ENCODE measurements at regions not wholly inside any gene's neighbourhood (a gene's known extent, or its start where the extent isn't known, plus 50 kb on each side); places are given as distances from the start of the nearest gene placed in this dataset.

DNA sequence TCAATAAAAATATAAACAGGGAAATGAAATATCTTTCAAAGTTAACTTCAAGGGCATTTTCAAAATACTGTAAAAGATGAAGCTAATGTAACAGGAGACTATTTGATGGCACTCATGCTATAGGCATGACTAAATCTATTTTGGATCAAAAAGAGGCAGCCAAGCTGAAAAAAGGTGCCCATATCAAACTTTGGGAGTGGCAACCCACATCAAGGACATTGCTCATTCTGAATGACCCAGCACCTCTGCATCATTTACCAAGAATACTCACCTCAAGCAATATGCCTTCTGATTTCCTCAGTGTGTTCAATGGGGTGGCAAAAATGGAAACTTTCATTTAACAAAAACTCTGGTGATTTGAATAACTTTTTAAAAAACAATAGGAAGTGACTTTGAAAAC is 853.3 kb downstream of the TLE1 start:
- H4K20me1 ChIP-seq (ENCODE audit: insufficient read depth, low read depth, low read length) = no peaks in the 10 kb centered on the region
- no peak overlapping the region for H2AFZ ChIP-seq (ENCODE audit: low read length)
- H3K9me2 ChIP-seq (replicated peaks; ENCODE audit: insufficient read depth, low read length) = no peaks in the 10 kb centered on the region
- H3K79me2 ChIP-seq (ENCODE audit: low read length) = no peaks in the 10 kb centered on the region
- H3K4me1 ChIP-seq (ENCODE audit: low read length) = no peaks in the 10 kb centered on the region
- DNase-seq = no peak
- H3K36me3 ChIP-seq (ENCODE audit: insufficient read depth, low read length) = no peaks in the 10 kb centered on the region
- H3K9ac ChIP-seq (ENCODE audit: low read length) = no peak overlapping the region
- no peaks in the 10 kb centered on the region for H3K27me3 ChIP-seq (ENCODE audit: low read length)
- peaks cover 32% of the 10 kb centered on the region for H3K9me3 ChIP-seq (ENCODE audit: low read length)
- no peak overlapping the region for H3K27ac ChIP-seq (ENCODE audit: low read length)
- H3K4me2 ChIP-seq (ENCODE audit: low read depth, low read length, poor library complexity, severe bottlenecking) = no peak overlapping the region
- no peak overlapping the region for H3K4me3 ChIP-seq (ENCODE audit: low read length)

GRCh38 chr9:80831751-80832150 is 857.6 kb downstream of the TLE1 start:
- DNase-seq = no peak
- Histone ChIP-seq H4K20me1 (ENCODE audit: insufficient read depth, low read depth, low read length) (no peaks in the 10 kb centered on the region), H3K36me3 (ENCODE audit: insufficient read depth, low read length) (no peaks in the 10 kb centered on the region), H3K4me1 (ENCODE audit: low read length) (no peaks in the 10 kb centered on the region), H2AFZ (ENCODE audit: low read length) (no peak overlapping the region), H3K27ac (ENCODE audit: low read length) (no peak overlapping the region), H3K9me3 (ENCODE audit: low read length) (peaks cover 40% of the 10 kb centered on the region), H3K9ac (ENCODE audit: low read length) (no peak overlapping the region), H3K27me3 (ENCODE audit: low read length) (no peaks in the 10 kb centered on the region), H3K79me2 (ENCODE audit: low read length) (no peaks in the 10 kb centered on the region), H3K4me3 (ENCODE audit: low read length) (no peak overlapping the region), H3K4me2 (ENCODE audit: low read depth, low read length, poor library complexity, severe bottlenecking) (no peak overlapping the region), H3K9me2 (replicated peaks; ENCODE audit: insufficient read depth, low read length) (no peaks in the 10 kb centered on the region)

DNA sequence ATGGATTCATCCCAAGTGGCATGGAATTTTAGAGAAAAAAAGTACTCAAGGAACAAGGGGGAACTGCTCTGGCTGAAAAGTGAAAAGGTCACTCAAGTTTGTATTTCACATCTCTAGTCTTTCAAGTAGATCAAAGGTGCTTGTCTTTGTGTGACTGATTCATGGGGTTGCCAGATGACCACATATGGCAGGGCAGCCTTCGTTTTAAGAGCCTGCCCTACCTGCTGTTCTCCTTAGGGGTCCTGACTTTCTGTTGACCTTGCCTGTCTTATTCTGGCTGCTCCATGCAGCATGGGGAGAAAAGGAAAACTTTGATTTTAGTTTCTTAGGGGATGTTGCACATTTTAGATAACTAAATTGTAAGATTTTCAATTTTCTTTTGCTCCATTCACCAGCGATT is 877.7 kb downstream of the TLE1 start:
- Histone ChIP-seq H3K4me3 (ENCODE audit: low read length) (no peak overlapping the region), H3K27ac (ENCODE audit: low read length) (no peak overlapping the region), H3K9me2 (replicated peaks; ENCODE audit: insufficient read depth, low read length) (no peaks in the 10 kb centered on the region), H3K36me3 (ENCODE audit: insufficient read depth, low read length) (no peaks in the 10 kb centered on the region), H3K4me1 (ENCODE audit: low read length) (no peaks in the 10 kb centered on the region), H3K9ac (ENCODE audit: low read length) (no peak overlapping the region), H3K9me3 (ENCODE audit: low read length) (peaks cover 33% of the 10 kb centered on the region), H2AFZ (ENCODE audit: low read length) (no peak overlapping the region), H4K20me1 (ENCODE audit: insufficient read depth, low read depth, low read length) (no peaks in the 10 kb centered on the region), H3K27me3 (ENCODE audit: low read length) (no peaks in the 10 kb centered on the region), H3K79me2 (ENCODE audit: low read length) (no peaks in the 10 kb centered on the region), H3K4me2 (ENCODE audit: low read depth, low read length, poor library complexity, severe bottlenecking) (no peak overlapping the region)
- DNase-seq = no peak

- no peaks in the 10 kb centered on the region for H4K20me1 ChIP-seq (ENCODE audit: insufficient read depth, low read depth, low read length)
- no peaks in the 10 kb centered on the region for H3K9me2 ChIP-seq (replicated peaks; ENCODE audit: insufficient read depth, low read length)
- H3K4me2 ChIP-seq (ENCODE audit: low read depth, low read length, poor library complexity, severe bottlenecking) = no peak overlapping the region
- no peaks in the 10 kb centered on the region for H3K79me2 ChIP-seq (ENCODE audit: low read length)
- no peak overlapping the region for H3K9ac ChIP-seq (ENCODE audit: low read length)
- H3K27me3 ChIP-seq (ENCODE audit: low read length) = no peaks in the 10 kb centered on the region
- H3K9me3 ChIP-seq (ENCODE audit: low read length) = peaks cover 36% of the 10 kb centered on the region
- H2AFZ ChIP-seq (ENCODE audit: low read length) = no peak overlapping the region
- H3K4me1 ChIP-seq (ENCODE audit: low read length) = no peaks in the 10 kb centered on the region
- H3K4me3 ChIP-seq (ENCODE audit: low read length) = no peak overlapping the region
- H3K27ac ChIP-seq (ENCODE audit: low read length) = no peak overlapping the region
- DNase-seq = no peak
- H3K36me3 ChIP-seq (ENCODE audit: insufficient read depth, low read length) = no peaks in the 10 kb centered on the region
Measured at GRCh38 chr9:80811003-80811402, 878.3 kb downstream of the TLE1 start.

- Histone ChIP-seq H3K9ac (ENCODE audit: low read length) (no peak overlapping the region), H3K9me2 (replicated peaks; ENCODE audit: insufficient read depth, low read length) (no peaks in the 10 kb centered on the region), H3K4me1 (ENCODE audit: low read length) (no peaks in the 10 kb centered on the region), H3K36me3 (ENCODE audit: insufficient read depth, low read length) (no peaks in the 10 kb centered on the region), H3K9me3 (ENCODE audit: low read length) (peaks cover 31% of the 10 kb centered on the region), H3K27ac (ENCODE audit: low read length) (no peak overlapping the region), H3K27me3 (ENCODE audit: low read length) (no peaks in the 10 kb centered on the region), H3K4me2 (ENCODE audit: low read depth, low read length, poor library complexity, severe bottlenecking) (no peak overlapping the region), H3K79me2 (ENCODE audit: low read length) (no peaks in the 10 kb centered on the region), H3K4me3 (ENCODE audit: low read length) (no peak overlapping the region), H4K20me1 (ENCODE audit: insufficient read depth, low read depth, low read length) (no peaks in the 10 kb centered on the region), H2AFZ (ENCODE audit: low read length) (no peak overlapping the region)
- no peak for DNase-seq
Measured at GRCh38 chr9:80806671-80807070, 882.7 kb downstream of the TLE1 start.

DNA sequence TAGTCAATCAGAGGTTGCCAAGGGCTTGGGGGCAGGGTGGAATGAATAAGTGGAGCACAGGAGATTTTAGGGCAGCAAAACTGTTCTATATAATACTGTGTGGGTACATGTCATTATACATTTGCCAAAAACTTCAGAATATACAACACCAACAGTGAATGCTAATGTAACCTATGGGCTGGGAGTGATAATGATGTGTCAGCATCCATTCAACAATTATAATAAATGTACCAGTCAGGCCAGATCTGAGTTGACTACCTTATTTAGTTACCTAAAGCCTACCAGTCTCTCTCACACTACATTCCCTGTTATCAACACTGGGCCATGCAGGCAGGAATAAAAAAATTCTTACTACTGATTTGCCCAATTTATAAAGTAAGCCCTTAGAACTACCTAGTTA is 884.5 kb downstream of the TLE1 start:
- no peak overlapping the region for H3K4me3 ChIP-seq (ENCODE audit: low read length)
- H3K9me3 ChIP-seq (ENCODE audit: low read length) = peaks cover 30% of the 10 kb centered on the region
- no peaks in the 10 kb centered on the region for H3K36me3 ChIP-seq (ENCODE audit: insufficient read depth, low read length)
- DNase-seq = no peak
- no peak overlapping the region for H3K4me2 ChIP-seq (ENCODE audit: low read depth, low read length, poor library complexity, severe bottlenecking)
- H3K27ac ChIP-seq (ENCODE audit: low read length) = no peak overlapping the region
- no peaks in the 10 kb centered on the region for H3K79me2 ChIP-seq (ENCODE audit: low read length)
- no peaks in the 10 kb centered on the region for H3K9me2 ChIP-seq (replicated peaks; ENCODE audit: insufficient read depth, low read length)
- H3K27me3 ChIP-seq (ENCODE audit: low read length) = no peaks in the 10 kb centered on the region
- no peaks in the 10 kb centered on the region for H3K4me1 ChIP-seq (ENCODE audit: low read length)
- H3K9ac ChIP-seq (ENCODE audit: low read length) = no peak overlapping the region
- H2AFZ ChIP-seq (ENCODE audit: low read length) = no peak overlapping the region
- no peaks in the 10 kb centered on the region for H4K20me1 ChIP-seq (ENCODE audit: insufficient read depth, low read depth, low read length)

DNA sequence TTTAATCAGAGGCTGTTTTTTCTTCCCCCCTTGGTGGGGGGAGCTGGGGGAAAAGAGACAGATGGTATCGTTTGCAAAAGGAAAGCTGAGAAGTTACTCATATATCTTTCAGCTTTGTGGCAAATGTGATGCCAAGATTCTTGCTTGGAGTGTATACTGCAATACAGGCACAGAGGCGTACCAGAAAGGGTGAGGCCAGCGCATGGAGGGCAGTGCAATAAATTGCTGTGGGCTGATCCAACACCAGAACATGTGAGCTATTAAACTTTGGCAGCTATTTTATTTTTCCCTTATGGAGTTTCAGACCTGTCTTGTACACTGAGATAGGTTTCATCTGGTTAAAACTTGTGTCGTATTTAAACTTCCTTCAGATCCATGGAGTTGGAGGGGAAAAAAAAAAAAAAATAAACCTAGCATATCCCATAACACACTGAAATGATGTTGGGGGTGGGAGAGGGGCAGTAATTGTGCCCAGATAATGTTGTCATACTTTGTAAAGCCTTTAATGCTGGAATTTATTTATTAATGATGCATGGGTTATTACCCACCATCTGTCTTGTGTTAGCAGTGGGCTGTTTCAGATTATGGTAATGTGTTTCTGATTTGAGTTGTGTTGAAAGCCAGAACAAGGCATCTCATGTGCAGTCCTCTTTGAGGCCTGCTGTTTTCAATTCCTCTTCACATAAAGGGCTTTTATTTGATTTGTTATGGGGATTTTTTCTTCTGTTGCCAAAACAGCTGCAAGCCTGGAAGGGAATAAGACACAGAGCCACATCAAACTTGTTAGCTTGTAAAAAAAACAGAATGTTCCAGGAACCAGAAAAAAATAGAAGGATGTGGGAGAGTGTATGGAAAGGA is 891.3 kb downstream of the TLE1 start:
- Histone ChIP-seq H3K27ac (ENCODE audit: low read length) (no peak overlapping the region), H3K4me3 (ENCODE audit: low read length) (no peak overlapping the region), H2AFZ (ENCODE audit: low read length) (no peak overlapping the region), H3K9me2 (replicated peaks; ENCODE audit: insufficient read depth, low read length) (no peaks in the 10 kb centered on the region), H4K20me1 (ENCODE audit: insufficient read depth, low read depth, low read length) (no peaks in the 10 kb centered on the region), H3K79me2 (ENCODE audit: low read length) (no peaks in the 10 kb centered on the region), H3K27me3 (ENCODE audit: low read length) (no peaks in the 10 kb centered on the region), H3K4me2 (ENCODE audit: low read depth, low read length, poor library complexity, severe bottlenecking) (no peak overlapping the region), H3K4me1 (ENCODE audit: low read length) (no peaks in the 10 kb centered on the region), H3K9ac (ENCODE audit: low read length) (no peak overlapping the region), H3K36me3 (ENCODE audit: insufficient read depth, low read length) (no peaks in the 10 kb centered on the region), H3K9me3 (ENCODE audit: low read length) (peaks cover 26% of the 10 kb centered on the region)
- DNase-seq = no peak

DNA sequence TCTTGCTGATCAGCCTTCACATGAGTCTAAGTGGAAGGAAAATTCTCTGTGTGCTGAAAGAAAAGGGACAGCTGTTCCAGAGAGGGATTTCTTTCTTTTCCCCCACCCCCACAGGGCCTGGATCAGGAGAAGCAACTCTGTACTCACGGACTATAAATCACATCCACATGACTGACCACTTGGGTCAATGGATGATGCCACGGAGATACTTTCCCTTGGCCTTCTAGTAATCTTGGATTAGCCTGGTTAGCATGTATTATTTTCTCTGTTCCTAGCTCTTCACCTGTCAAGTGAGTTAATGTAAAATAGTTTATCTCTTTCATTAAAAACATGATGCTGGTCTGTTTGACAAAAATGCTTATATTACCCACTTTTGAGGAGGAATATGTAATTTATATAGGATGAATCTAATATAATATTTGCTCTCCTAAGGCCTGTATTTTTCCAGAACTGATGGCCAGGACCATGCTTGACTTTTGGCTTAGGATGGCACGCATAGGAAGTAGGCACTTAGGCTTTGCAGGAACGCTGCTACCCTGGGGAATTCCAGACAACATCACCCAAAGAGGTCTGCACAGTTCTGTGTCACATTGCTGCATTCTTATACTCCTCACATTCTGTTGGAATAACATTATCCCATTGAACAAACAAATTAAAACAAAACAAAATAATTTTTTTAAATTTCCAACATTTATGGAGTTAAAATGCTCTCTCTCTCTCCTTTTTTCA is 892.1 kb downstream of the TLE1 start:
- Histone ChIP-seq H3K9me3 (ENCODE audit: low read length) (peaks cover 22% of the 10 kb centered on the region), H3K4me3 (ENCODE audit: low read length) (no peak overlapping the region), H3K4me2 (ENCODE audit: low read depth, low read length, poor library complexity, severe bottlenecking) (no peak overlapping the region), H3K79me2 (ENCODE audit: low read length) (no peaks in the 10 kb centered on the region), H3K27me3 (ENCODE audit: low read length) (no peaks in the 10 kb centered on the region), H3K9ac (ENCODE audit: low read length) (no peak overlapping the region), H3K27ac (ENCODE audit: low read length) (no peak overlapping the region), H3K4me1 (ENCODE audit: low read length) (no peaks in the 10 kb centered on the region), H2AFZ (ENCODE audit: low read length) (no peak overlapping the region), H4K20me1 (ENCODE audit: insufficient read depth, low read depth, low read length) (no peaks in the 10 kb centered on the region), H3K9me2 (replicated peaks; ENCODE audit: insufficient read depth, low read length) (no peaks in the 10 kb centered on the region), H3K36me3 (ENCODE audit: insufficient read depth, low read length) (no peaks in the 10 kb centered on the region)
- no peak for DNase-seq

Measured in Karpas-422 (cell line).